GF-D8 (cell line): ENCODE measurements at regions not wholly inside any gene's neighbourhood (a gene's known extent, or its start where the extent isn't known, plus 50 kb on each side); places are given as distances from the start of the nearest gene placed in this dataset.

ENCODE experiments used
- DNase-seq: peaks from one replicate; lab custom pipeline; 2025; lab: John Stamatoyannopoulos, UW

- DNase-seq, result no peak
Observed at GRCh38 chr2:16900405-16901025, 234.9 kb upstream of the CYRIA start.

DNA sequence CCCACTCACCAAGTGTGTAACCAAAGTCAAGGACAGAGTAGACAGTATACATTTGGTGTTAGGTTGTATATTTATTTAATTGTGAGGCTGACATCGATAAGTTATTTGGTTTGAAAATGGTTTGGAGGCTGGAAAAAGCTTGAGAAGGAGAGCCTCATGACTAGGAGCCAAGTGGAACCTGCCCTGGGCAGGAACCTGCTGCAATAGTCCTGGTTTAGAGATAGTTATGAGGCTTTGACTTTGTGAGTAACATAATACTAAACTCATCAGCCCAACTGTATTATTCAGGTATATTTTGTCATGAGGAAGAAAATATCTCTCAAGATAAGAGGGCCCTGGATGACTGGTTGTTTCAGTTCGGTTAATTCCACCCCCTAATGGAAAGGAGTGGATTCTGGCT, 234.3 kb upstream of the CYRIA start:
- DNase-seq, result no peak

- DNase-seq, result no peak
Observed at GRCh38 chr2:16890081-16890480, 224.4 kb upstream of the CYRIA start.

- no peak for DNase-seq
Observed at GRCh38 chr2:16885027-16885426, 219.4 kb upstream of the CYRIA start.

- DNase-seq, result no peak
Observed at GRCh38 chr2:16882706-16883105, 217.1 kb upstream of the CYRIA start.

- DNase-seq, result no peak
Observed at GRCh38 chr2:16881122-16881521, 215.5 kb upstream of the CYRIA start.

DNA sequence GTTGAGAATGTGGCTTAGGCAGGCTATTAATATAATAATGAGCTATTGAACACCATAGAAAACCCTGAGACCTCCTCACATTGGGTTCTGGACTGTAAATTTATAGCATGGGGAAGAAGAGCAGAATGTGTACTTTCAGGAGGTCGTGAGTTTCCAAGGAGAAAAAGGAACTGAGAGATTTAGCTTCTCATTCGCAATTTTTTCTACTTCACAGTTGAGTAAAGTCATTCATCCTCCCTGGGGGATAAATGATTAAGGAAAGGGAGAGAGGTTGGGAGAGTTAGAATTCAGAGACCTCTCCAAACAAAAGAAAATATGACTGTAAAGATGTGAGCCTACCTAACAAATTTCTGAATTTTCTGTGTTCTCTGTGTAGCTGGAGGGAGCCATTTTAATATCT, 205.8 kb upstream of the CYRIA start:
- DNase-seq, result no peak

- no peak for DNase-seq
Observed at GRCh38 chr2:16870491-16871076, 204.9 kb upstream of the CYRIA start.

- no peak for DNase-seq
Observed at GRCh38 chr2:16869711-16870110, 204.1 kb upstream of the CYRIA start.

DNA sequence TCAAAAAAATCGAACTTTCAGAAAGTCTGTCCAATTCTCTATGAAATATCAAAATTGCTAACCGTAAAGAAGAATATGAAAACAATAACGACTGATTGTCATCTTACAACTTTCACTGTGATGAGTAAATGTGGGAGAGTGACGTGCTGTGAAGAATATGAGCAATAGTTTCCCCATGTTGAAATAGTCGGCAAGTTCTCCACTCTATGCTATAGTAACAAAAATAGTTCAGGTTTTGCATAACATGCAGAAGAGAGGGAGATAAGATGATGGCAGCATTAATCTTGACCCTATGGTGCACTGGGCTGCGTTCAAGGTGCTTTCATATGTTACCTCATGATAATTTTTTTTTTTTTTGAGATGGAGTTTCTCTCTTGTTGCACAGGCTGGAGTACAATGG, 196.8 kb upstream of the CYRIA start:
- no peak for DNase-seq

DNA sequence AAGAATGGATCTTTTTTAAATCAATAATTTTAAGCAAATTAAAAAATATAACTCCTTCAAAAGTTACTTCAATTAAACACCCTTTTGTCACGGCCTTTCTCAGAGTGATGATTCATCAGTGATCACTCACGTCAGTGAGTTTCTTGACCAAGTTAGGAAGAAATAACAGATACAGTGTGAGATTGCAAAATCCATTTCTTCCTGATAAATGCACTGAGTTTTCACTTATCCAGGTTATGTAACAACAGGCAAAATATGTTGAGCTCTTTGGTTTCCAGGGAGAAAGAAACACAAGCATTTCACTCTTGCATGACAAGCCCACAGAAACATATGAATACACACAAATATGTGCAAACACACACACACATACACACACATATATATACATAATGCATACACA, 195.9 kb upstream of the CYRIA start:
- no peak for DNase-seq

DNA sequence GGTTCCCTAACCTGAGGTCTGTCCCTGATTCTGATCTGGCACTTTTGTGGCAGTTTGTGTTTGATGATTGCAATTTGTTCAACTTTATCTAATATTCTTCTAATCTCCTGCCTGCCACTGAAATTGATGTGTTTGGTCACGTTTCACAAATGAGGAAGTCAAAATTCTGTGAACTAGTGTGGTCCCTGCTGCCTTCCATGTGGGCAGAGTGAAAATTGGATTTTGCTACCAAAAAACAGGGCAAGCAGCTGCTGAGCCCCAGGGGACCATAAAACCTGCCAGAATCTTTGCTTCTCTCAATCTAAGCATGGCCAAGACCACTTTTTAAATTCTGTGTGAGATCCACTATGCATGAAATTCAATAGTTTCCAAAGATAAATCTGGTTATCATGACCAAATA, 195.5 kb upstream of the CYRIA start:
- no peak for DNase-seq

- no peak for DNase-seq
Observed at GRCh38 chr2:16860627-16861026, 195.0 kb upstream of the CYRIA start.

- no peak for DNase-seq
Observed at GRCh38 chr2:16855183-16855582, 189.5 kb upstream of the CYRIA start.

GRCh38 chr2:16853088-16853487, 187.5 kb upstream of the CYRIA start:
- DNase-seq, result no peak

- DNase-seq, result no peak
Observed at GRCh38 chr2:16852651-16853050, 187.0 kb upstream of the CYRIA start.

- no peak for DNase-seq
Observed at GRCh38 chr2:16851126-16851525, 185.5 kb upstream of the CYRIA start.

GRCh38 chr2:16840496-16841172, 175.0 kb upstream of the CYRIA start:
- no peak for DNase-seq

GRCh38 chr2:16832910-16833309, 167.3 kb upstream of the CYRIA start:
- no peak for DNase-seq

GRCh38 chr2:16828828-16829160, 163.2 kb upstream of the CYRIA start:
- DNase-seq, result no peak

- no peak for DNase-seq
Observed at GRCh38 chr2:16828044-16828827, 162.6 kb upstream of the CYRIA start.

- no peak for DNase-seq
Observed at GRCh38 chr2:16824472-16824871, 158.8 kb upstream of the CYRIA start.

DNA sequence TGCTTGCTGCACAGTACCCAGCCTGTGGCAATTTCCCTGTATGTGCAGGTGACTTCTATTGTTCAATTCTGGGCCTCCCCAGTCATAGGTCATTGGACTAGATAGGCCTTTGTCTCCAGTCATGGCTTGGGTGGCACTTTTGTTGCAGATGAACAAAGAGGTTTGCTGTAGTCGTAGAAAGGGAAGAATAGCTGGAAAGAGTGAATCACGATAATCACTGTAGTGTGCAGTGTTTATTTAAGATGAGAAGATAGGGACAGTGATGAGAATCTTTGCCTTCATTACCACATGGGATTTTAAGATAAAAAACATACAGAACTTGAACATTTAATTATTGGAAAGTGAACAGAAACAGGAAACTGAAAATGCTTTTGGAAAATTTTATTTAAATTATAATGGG, 156.1 kb upstream of the CYRIA start:
- no peak for DNase-seq
